Hepatocyte (in vitro differentiated cells): ENCODE measurements at regions not wholly inside any gene's neighbourhood (a gene's known extent, or its start where the extent isn't known, plus 50 kb on each side); places are given as distances from the start of the nearest gene placed in this dataset.
"Not testable (repeated sequence)": the region's sequence is repeated elsewhere in the genome, so short reads cannot be mapped to it uniquely, and the experiment has no call there.

Experiments used
- CTCF ChIP-seq: fragments of 200-600 bp; sonication (generic); IDR thresholded peaks from 2 replicates; pipeline ENCODE4 v1.5.1; 2016; ENCODE audit warnings: antibody characterized with exemption, mild to moderate bottlenecking; ENCODE audit not compliant: poor library complexity
- EZH2 ChIP-seq: fragments of 200-600 bp; sonication (generic); IDR thresholded peaks from 2 replicates; pipeline ENCODE4 v1.6.1; 2016; ENCODE audit warnings: antibody characterized with exemption, mild to moderate bottlenecking, borderline replicate concordance

GRCh38 chr4:44964086-44964485 is 237.7 kb upstream of the GNPDA2 start:
- TF ChIP-seq CTCF, EZH2: not testable (repeated sequence)
